ENCODE measurements at regions not wholly inside any gene's neighbourhood (a gene's known extent, or its start where the extent isn't known, plus 50 kb on each side); places are given as distances from the start of the nearest gene placed in this dataset.
A peak's percentile ranks its signal among the peaks of the same experiment; 100 is the strongest.

GRCh38 chr6:8780653-8781052 is 345.3 kb upstream of the SLC35B3 start:
- no peak for DNase-seq (ENCODE audit: low spot score)

DNA sequence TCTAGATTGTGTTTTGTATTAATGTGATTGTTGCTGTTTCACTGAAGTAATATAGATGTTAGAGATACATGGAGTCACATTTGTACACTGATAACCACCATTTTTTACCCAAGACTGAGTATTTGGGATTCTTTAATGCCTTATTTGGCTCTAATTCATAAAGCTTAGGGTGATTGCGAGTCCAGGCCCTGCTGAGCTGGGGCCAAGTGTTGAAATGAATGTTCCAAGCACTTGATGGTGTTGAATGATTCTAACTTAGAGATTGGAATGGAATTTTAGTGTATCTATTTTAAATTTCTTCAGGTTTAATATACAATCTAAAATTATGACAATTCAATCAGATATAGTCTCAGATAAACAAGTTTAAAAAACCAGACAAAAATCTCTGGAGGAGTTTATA is 329.4 kb upstream of the SLC35B3 start:
- no peak for DNase-seq (ENCODE audit: low spot score)

DNA sequence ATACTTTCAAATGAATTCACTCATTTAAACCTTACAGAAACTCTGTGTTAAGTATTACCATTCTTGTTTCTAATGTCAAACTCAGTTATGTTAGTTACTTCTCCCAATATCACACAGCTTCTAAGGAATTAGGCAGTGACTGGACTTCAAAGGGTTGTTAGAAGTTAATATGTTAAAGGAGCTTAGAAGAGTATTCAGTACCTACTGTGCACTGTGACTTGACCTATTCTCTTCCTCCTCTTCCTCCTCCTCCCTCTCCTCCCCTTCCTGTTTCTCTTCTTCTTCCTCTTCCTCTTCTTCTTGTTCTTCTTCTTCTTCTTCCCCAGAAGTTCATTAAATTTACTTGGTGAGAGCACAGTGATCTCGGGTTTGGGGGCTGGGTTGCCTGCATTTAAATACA is 325.6 kb upstream of the SLC35B3 start:
- no peak for DNase-seq (ENCODE audit: low spot score)

GRCh38 chr6:8758412-8758811 is 323.1 kb upstream of the SLC35B3 start:
- no peak for DNase-seq (ENCODE audit: low spot score)

- DNase-seq (ENCODE audit: low spot score): no peak
These were observed 315.3 kb upstream of the SLC35B3 start for GRCh38 chr6:8750627-8751026.

DNA sequence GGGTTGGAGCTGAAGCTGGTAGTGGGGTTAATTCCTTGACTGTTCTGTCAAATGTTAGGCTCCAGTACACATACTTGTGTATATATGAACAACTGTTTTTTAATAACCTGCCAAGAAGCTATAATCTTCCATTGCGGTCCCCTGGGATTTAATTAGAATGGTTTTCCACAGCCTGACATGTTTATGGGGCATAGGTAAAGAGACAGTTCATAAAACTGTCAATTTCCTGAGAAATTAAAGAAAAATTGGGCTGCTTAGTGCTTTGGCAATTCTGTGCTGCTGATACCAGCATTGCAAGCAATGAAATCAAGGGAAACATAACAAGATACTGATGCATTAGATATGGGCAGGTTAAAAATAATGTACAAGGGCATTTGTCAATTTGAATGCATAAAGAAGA is 314.1 kb upstream of the SLC35B3 start:
- no peak for DNase-seq (ENCODE audit: low spot score)

- peak; percentile 38 for DNase-seq (ENCODE audit: low spot score)
These were observed 307.9 kb upstream of the SLC35B3 start for GRCh38 chr6:8743170-8743745.

GRCh38 chr6:8739454-8739853 is 304.1 kb upstream of the SLC35B3 start:
- DNase-seq (ENCODE audit: low spot score): no peak

GRCh38 chr6:8738951-8739350 is 303.6 kb upstream of the SLC35B3 start:
- DNase-seq (ENCODE audit: low spot score): no peak

- DNase-seq (ENCODE audit: low spot score): peak; percentile 10
These were observed 301.0 kb upstream of the SLC35B3 start for GRCh38 chr6:8736156-8736895.

DNA sequence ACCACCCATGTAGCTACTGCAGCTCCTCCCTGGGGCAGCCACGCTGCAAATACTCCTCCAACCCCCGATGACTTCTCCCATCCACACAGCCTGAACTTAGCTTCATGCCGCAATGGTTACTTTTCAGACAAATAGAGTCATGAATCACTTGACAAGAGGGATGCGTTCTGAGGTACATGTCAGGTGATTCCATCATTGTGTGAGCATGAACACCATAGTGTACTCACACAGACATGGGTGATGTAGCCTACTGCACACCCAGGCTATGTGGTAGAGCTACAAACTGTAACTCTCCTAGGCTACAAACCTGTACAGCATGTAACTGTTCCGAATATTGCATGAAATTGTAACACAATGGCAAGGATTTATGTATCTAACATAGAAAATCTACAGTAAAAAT is 298.5 kb upstream of the SLC35B3 start:
- DNase-seq (ENCODE audit: low spot score): no peak

DNA sequence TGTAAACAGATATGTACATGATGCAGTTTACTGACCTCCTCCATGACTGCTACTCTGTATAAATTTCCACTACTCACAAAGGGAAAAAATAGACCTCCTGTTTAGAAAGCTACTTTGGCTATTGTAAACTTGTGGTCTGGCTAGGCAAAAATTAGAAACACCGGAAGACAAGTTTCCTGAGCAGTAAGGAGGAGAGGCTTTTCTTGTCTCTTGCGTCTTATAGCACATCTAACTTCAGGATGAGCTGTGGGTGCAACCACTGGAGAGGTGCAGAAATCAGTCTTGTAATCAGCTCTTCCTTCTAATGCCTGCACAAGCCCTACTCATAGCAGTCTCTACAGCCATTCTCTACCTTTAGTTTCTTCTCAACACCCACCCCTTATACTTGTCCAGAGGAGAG is 296.5 kb upstream of the SLC35B3 start:
- DNase-seq (ENCODE audit: low spot score): peak; percentile 34

DNA sequence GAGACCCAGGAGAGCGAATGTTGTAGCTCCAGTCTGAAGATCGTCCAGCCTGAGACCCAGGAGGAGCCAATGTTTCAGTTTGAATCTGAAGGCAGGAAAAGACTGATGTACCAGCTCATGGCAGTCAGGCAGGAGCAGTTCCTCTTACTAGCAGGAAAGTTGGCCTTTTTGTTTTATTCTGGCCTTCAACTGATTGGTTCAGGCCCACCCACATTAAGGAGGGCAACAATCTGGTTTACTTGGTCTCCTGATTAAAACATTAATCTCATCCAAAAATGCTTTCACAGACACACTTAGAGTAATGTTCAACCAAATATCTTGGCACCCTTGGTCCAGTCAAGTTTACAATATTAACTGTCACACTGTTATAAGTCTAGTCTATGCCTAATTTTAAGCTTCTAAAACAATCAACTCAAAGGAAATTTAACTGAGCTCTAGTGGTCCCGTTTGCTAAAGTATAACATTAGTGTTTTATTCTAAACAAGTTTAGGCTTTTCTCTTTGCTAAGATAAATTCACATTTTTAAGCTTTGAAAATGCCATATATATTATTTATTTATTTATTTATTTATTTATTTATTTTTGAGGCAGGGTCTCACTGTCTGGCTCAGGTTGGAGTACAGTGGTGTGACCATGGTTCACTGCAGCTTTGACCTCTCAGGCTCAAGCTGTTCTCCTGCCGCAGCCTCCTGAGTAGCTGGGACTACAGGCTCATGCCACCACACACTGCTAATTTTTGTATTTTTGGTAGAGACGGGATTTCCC is 275.5 kb upstream of the SLC35B3 start:
- no peak for DNase-seq (ENCODE audit: low spot score)

DNA sequence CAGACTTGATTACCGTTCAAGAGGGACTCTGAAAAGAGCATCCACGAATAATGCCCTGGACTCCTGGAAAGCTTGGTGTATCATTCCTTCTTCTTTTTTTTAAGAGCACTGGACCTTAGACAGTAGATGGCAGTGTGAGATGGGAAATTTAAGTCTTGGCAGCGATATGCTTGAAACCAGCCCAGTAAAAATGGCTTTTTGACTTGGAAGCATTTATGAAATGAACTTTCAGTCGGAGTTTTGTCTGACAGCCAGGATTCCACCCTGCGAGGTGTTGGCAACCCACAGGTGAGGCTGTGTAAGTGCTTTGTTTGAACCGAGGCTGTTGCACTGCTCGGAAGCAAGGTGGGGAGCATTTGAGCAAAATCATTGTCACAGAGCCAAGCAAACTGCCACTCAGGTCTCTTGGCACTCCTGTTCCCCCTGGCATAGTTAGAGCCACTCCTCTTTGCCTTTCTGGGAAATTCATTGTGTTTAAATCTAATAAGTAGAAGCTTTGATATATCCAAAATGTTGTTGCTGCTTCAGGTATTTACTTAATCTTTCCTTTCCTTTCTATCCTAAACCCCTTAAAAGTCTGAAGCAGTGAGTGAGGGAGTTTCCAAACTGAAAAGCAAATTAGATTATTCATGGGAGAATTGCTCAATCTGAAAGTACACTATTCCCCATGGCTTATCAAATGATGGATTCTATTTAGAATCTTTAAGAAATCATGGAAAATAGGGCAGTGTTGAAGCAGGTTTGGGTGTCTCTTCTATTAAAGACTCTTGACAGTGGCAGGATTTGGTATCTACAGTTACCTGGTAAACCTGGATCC is 272.8 kb upstream of the SLC35B3 start:
- DNase-seq (ENCODE audit: low spot score): peak; percentile 70

DNA sequence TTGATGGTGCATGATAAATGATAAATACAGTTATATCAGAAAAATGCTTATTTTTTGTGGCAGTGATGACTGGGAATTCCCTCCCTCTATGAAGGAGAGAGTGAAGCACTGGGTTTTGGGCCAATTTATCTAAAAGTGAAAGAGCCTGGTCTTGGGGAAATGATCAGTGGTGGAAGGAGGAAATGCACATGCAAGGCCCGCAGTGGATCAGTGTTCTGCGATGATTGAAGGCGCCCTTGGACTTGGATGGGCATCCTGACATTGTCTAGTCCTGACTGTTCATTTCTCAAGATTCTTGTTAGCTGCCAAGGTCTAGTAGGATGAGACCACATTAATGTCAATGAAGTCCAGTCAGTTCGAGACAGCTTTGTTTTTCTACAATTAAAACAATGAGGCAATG is 272.0 kb upstream of the SLC35B3 start:
- DNase-seq (ENCODE audit: low spot score): no peak

GRCh38 chr6:8705435-8706020 is 270.2 kb upstream of the SLC35B3 start:
- DNase-seq (ENCODE audit: low spot score): no peak

DNA sequence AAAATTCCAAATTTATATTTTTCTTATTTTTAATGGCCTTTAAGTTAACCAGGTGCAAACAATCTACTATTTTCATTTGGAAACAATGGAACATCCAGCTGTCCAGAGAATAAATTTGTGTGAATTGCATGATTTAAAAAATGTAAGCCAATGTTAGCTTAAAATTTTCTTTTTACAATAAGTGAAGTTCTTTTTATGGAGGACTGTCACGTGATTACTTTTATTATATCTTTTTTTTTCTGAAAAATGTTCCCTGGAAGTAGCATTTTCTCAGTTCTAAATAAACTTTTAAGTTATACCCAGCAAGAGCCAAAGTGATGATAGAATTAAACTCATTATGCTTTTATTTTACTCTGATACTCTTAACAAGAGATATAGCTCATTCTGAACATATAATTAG is 267.7 kb upstream of the SLC35B3 start:
- DNase-seq (ENCODE audit: low spot score): no peak

GRCh38 chr6:8688821-8689220 is 253.5 kb upstream of the SLC35B3 start:
- DNase-seq (ENCODE audit: low spot score): no peak

DNA sequence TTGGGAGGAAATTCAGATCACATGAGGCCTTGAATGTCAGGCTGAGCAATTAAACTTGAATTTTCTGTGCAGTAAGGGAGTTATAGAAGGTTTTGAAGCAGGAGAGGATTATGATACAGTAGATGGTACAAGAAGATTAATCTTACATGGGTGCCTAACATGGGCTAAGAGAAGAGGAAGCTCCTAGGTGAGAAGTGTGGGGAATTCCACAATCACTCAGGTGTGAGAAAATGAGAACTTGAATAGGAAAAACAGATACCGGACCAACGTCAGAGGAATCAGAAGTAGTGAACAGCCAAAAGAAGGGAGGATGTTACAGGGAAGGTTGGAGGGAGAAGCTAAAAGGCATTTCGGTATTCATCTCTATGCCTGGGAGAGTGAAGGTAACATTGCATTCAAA is 250.7 kb upstream of the SLC35B3 start:
- no peak for DNase-seq (ENCODE audit: low spot score)

DNA sequence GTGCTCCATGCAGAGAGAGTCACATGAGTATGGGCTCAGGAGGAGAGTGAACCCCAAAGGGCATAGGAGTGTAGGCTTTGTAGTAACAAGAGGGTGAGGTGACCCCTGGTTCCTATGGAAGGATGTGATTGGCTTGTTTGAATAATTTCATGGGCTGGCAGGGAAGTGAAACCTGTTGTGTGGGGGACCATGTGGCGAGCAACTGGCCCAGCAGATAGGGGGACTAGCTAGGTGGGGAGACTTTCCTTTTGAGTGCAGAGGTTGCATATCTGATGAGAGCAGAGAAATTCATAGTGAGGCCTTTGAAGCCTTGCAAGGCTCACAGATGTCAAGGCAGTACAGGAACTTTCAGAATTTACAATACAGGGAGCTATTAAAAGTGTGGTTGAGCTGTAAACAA is 247.9 kb upstream of the SLC35B3 start:
- DNase-seq (ENCODE audit: low spot score): no peak

GRCh38 chr6:8679823-8680222 is 244.5 kb upstream of the SLC35B3 start:
- DNase-seq (ENCODE audit: low spot score): no peak

- no peak for DNase-seq (ENCODE audit: low spot score)
These were observed 243.1 kb upstream of the SLC35B3 start for GRCh38 chr6:8678466-8678865.
